ENCODE measurements at regions not wholly inside any gene's neighbourhood (a gene's known extent, or its start where the extent isn't known, plus 50 kb on each side); places are given as distances from the start of the nearest gene placed in this dataset.

DNA sequence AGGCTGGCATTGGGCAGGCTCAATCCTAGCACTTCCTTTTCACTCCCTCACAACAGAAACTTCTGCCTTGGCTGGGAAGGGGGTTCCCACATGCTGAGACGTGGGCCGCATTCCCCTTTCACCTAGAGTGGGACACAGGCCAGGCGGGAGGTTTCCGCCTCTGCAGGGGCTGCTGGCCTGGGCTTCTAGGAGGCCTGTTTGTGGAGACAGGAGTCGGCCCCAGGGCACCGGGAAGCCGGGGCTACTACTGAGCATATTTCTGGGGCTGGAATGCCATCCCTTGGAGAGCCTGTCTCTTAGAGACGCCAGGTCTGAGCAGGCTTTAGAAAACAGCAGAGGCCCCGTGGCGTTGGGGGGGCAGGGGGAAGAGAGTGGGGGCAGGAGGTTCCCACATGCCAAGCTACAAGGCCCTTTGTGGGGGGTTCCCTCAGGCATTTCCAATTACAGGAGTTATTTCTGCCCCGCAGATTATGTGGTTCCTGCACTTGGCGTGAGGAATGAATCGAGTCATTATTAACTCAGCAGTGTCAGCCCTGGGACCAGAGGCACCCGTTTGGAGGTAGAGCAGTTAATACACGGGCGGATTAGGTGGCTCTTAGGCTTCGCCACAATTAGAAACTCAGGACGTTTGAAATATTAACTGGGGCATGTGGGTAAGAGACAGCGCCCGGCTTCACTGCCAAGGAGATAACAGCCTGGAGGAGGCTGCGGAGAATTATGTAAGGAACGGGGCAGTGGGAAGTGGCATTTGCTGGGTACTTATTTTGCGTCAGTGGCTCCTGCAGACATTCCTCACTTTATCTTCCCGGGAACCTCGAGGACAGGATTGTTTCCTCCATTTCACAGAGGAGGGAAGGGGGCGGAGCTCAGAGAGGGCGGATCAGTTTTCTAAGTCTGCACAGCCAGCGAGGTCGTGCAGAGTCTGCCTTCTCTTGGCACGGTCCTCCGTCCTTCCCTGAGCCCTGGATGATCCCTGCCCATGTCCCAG lies 162.5 kb downstream of the MAF start:
- peak; percentile 12 for DNase-seq

GRCh38 chr16:79436885-79437284 lies 163.7 kb downstream of the MAF start:
- no peak for DNase-seq

DNA sequence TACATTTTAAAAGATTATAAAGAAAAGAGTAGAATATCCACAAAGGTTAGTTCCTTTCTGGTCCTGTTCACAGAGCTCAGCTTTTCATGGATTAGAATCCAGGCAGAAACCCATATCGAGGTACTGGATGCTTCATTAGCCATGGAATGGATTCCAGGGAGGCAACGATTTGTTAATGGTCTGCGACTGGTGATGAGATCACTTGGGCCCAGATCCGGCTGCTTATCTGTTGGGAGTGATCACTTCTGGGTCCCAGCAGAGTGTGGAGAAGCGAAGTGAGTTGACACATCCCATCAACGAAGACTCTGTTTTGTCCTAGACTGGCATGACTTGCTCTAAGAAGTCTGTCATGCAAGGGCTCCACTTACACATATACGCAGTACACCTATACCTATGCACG lies 165.8 kb downstream of the MAF start:
- no peak for DNase-seq

DNA sequence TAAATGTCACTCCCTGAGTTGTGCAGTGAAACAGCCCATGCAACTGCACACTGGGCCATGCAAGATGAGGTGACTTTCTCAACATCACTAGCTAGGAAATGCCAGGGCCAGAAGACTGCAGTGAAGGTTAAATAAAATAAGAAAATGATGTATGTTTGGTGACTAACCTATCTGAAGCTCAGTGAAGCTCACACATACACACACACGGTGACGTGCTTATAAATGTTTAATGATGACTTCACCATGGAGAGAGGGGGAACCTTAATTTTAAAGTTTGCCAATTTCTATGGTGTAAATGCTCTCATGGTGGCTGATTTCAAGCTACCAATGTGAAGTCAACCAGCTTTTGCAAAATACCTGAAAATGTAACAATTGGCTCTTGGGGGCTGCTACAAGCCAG lies 166.4 kb downstream of the MAF start:
- no peak for DNase-seq

DNA sequence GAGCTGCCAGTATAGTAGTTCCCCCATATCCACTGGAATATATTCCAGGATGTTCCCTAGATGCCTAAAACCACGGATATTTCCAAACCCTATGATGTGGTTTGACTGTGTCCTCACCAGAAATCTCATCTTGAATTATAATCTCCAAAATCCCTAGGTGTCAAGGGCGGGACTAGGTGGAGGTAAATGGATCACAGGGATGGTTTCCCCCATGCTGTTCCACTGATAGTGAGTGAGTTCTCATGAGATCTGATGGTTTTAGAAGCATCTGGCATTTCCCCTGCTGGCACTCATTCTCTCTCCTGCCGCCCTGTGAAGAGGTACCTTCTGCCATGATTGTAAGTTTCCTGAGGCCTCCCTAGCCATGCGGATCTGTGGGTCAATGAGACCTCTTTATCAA lies 168.6 kb downstream of the MAF start:
- DNase-seq: no peak

GRCh38 chr16:79430191-79430678 lies 170.3 kb downstream of the MAF start:
- no peak for DNase-seq

DNA sequence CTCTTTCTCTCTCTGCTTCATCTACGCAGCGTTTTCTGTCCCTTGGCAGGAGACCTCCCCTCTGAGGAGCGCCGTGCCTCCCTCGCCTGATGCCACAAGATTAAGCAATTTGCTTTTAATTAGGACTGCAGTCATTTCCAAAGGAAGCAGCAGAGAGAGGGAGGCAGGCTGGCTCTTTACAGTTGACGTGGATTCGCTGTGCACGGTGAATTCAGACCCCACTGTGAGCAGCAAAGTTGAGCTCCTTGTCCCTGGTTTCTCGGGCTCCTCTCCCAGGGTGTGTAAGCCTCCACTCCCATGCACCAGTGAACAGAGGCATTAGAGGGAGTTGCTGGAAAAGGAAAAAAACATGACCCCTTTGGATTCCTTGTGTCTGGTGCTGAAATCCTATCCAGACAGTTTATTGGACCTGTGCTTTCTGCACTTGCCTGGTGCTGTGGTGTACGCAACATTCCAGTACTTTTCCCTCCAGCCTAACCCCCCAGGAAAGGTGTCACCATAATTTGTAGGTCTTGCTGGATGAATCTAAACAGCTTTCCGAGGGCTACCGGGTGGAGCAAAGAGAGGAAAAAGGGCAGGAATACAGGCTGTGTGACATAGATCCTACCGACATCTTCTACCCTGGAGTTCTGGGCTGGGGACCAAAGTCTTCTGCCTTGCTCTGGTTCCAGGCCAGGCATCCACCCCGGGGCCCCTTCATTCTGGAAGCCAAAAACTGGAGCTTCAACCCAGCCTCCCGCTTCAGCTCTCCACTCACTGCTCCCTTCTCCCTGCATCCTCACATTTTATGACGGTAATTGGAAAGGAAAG lies 171.0 kb downstream of the MAF start:
- no peak for DNase-seq

- no peak for DNase-seq
Measured at GRCh38 chr16:79426663-79427062, 173.9 kb downstream of the MAF start.

GRCh38 chr16:79422064-79422463 lies 178.5 kb downstream of the MAF start:
- DNase-seq: no peak

- no peak for DNase-seq
Measured at GRCh38 chr16:79421126-79421525, 179.4 kb downstream of the MAF start.

DNA sequence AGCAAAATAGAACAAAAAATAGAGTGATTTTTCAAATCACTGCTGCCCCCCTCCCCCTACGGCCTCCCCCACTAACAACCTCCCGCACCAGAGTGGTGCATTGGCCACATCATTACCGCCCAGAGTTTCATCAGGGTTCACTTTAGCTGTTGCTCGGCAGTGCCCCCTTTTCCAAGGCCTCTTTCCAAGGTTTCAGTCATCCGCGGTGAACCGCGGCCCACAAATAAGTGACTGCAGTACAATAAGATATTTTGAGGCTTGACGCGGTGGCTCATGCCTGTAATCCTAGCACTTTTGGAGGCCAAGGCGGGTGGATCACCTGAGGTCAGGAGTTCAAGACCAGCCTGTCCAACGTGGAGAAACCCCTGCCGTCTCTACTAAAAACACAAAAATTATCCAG lies 180.0 kb downstream of the MAF start:
- no peak for DNase-seq

- DNase-seq: no peak
Measured at GRCh38 chr16:79419148-79419547, 181.4 kb downstream of the MAF start.

GRCh38 chr16:79417601-79418008 lies 182.9 kb downstream of the MAF start:
- no peak for DNase-seq

- no peak for DNase-seq
Measured at GRCh38 chr16:79415983-79416640, 184.4 kb downstream of the MAF start.

- no peak for DNase-seq
Measured at GRCh38 chr16:79412783-79413225, 187.7 kb downstream of the MAF start.

GRCh38 chr16:79411805-79412204 lies 188.7 kb downstream of the MAF start:
- DNase-seq: no peak

DNA sequence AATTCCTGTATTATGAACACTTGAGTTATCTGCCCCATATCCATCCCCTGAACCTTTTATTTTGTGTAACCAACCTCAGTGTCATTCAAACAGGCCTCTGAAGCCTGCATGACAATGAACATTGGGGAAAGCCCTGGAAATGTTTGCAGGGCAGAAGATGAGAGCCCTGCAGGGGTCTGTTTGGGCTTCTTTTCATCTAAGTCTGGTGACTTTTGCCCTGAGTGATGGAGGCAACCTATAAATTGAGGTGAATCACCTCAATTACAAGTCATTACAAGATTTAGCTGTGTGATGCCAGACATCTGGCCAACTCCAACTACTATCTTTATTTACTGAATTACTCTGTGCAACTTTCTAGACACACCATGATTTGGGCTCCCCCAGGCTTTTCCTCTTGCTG lies 189.2 kb downstream of the MAF start:
- DNase-seq: no peak

DNA sequence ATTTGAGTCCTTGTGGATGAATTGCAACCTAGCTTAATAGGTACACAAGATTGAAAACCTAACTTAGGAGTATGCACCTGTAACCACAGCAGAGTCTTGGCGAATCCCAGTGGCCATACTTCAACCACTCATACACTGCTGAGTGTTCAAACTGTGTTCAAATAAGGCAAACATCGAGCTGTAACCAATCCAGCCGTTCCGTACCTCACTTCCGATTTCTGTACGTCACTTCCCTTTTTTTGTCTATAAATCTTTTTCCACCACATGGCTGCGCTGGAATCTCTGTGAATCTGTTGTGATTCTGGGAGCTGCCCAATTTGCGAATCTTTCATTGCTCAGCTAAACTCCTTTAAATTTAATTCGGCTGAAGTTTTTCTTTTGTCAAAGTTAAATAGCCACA lies 190.6 kb downstream of the MAF start:
- DNase-seq: no peak

DNA sequence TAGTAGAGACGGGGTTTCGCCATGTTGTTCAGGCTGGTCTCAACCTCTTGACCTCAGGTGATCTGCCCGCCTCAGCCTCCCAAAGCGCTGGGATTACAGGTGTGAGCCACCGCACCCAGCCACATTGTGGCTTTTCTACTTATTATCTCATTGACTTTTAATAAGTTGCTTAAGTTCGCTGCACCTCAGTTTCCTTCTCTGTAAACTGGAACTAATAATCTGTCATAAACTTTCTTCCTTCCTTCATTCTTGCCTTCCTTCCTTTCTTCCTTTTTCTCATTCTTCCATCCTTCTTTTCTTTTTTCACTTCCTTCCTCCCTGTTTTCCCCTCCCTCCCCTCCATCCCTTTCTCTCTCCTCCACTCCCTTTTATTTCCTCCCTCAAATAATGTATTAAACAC lies 192.2 kb downstream of the MAF start:
- no peak for DNase-seq

GRCh38 chr16:79407461-79408135 lies 192.9 kb downstream of the MAF start:
- no peak for DNase-seq

GRCh38 chr16:79407005-79407404 lies 193.5 kb downstream of the MAF start:
- no peak for DNase-seq

- DNase-seq: no peak
Measured at GRCh38 chr16:79404571-79404970, 196.0 kb downstream of the MAF start.

- DNase-seq: no peak
Measured at GRCh38 chr16:79403534-79403933, 197.0 kb downstream of the MAF start.
